ENCODE measurements at regions not wholly inside any gene's neighbourhood (a gene's known extent, or its start where the extent isn't known, plus 50 kb on each side); places are given as distances from the start of the nearest gene placed in this dataset.

DNA sequence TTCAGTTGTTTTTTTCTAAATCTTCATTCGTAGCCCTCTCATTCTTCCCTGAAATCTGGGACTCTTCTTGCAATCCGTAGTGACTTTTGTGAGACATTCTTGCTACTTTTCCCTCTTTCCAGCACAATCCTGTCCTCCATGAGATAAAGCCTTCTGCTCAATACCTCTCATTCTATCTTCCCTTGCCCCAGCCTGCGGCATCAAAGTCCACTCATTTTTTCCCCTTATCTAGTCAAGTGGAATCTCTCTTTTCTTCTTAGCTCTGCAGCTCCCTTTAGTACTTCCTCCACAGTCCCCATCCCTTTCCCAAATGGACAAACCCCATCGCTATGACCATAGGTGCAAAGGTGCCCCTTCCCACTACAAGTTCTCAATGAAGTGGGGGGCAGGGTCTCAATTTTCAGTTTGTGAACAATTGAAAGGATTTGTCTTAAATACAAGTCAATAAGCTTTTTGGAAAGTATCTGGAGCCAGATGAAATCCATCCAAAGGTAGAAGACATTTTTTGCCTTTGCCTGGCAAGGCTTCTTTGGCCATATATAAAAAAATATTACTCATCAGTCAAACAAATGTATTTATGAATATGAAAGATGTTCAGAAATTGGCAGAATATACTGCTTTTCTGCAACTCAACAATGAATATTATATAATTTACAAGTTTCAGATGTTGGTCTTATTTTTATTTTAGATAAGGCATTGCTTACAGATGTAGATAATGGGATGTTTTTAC is 179.4 kb downstream of the SNAPC1 start:
- H3K27ac ChIP-seq, result no peak overlapping the region
- TF ChIP-seq ZFX (IDR thresholded peaks at IDR 0.05; ENCODE audit: borderline replicate concordance), result no peak
- TF ChIP-seq, protein P1, sequence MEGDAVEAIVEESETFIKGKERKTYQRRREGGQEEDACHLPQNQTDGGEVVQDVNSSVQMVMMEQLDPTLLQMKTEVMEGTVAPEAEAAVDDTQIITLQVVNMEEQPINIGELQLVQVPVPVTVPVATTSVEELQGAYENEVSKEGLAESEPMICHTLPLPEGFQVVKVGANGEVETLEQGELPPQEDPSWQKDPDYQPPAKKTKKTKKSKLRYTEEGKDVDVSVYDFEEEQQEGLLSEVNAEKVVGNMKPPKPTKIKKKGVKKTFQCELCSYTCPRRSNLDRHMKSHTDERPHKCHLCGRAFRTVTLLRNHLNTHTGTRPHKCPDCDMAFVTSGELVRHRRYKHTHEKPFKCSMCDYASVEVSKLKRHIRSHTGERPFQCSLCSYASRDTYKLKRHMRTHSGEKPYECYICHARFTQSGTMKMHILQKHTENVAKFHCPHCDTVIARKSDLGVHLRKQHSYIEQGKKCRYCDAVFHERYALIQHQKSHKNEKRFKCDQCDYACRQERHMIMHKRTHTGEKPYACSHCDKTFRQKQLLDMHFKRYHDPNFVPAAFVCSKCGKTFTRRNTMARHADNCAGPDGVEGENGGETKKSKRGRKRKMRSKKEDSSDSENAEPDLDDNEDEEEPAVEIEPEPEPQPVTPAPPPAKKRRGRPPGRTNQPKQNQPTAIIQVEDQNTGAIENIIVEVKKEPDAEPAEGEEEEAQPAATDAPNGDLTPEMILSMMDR (IDR thresholded peaks at IDR 0.05), result no peak

DNA sequence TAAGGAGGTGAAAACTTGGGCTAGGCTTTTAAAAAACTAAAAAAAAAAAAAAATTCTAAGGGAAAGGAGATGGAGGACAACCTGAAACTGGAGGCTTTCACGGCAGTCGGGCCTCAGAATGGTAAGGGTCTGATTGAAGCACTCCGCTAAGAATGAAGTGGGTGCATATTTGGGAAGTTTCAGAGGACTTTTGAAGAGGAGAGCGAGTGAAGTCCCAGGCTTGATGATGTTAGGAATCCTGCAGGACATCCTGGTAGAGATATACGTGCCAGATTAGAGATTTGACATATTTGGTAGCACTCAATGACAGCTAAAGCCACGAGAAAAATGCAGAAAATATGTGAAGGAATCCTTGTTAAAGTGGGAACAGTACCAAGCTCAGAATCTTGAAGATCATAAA is 186.2 kb downstream of the SNAPC1 start:
- TF ChIP-seq, protein P1 (IDR thresholded peaks at IDR 0.05), result no peak
- TF ChIP-seq ZFX (IDR thresholded peaks at IDR 0.05; ENCODE audit: borderline replicate concordance), result no peak
- H3K27ac ChIP-seq, result no peak overlapping the region

DNA sequence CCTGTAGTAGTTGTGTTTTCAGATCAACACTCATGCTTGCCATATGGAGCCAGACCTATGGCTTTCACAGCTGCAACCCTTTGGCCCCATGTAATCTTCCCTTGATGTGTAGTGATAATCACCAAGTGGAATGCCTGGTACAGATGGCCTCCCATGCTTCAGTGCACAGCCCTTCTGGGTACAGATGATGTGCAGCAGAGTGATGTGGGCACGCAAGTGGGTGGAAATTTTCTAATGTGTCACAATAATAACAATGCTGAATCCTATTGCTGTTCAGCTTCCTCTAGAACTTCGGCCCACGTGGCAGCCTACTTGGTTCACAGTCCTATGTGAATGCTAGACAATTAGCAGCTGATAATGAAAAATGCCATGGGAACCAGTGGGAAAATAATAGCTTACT is 188.1 kb downstream of the SNAPC1 start:
- no peak overlapping the region for H3K27ac ChIP-seq
- TF ChIP-seq, protein P1 (IDR thresholded peaks at IDR 0.05), result no peak
- no peak for TF ChIP-seq ZFX (IDR thresholded peaks at IDR 0.05; ENCODE audit: borderline replicate concordance)

DNA sequence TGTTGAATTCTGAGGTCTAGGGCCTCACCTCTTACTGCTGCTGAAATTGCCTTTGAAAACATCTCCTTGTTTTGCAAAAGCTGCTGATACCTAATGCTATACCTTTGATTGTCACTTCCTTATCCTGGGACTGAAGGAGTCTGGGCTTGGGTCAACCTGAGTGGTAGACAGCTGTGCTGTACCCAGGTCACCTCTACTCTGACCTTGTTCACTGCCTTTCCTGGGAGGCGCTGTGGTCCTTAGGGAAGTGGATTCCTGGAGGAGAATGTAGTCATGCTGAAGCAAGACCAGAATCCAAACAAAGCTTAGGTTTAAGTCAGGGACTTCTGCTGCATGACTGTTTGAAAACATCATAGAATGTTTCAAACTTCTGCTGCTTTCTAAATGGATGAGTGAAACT is 191.4 kb downstream of the SNAPC1 start:
- TF ChIP-seq ZFX (IDR thresholded peaks at IDR 0.05; ENCODE audit: borderline replicate concordance), result no peak
- TF ChIP-seq, protein P1 (IDR thresholded peaks at IDR 0.05), result no peak
- H3K27ac ChIP-seq, result no peak overlapping the region

DNA sequence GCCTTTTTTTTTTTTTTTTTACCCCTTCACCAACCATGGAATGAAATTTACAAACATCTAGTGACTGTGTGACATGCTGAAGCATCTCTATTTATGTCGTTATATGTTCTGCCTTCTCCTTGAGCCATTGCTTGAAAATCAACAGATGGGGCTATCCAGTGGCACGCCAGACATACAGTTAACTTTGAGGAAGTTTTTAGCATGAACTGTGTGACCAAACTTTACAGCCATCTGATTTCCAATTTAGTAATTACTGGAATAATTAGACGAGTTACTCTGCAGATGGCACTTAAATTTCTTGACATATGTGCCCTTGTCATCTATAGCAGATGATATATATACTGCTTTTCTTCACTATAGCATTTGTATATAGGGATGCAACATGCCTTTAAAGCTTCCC is 192.1 kb downstream of the SNAPC1 start:
- no peak overlapping the region for H3K27ac ChIP-seq
- TF ChIP-seq, protein P1 (IDR thresholded peaks at IDR 0.05), result no peak
- no peak for TF ChIP-seq ZFX (IDR thresholded peaks at IDR 0.05; ENCODE audit: borderline replicate concordance)

DNA sequence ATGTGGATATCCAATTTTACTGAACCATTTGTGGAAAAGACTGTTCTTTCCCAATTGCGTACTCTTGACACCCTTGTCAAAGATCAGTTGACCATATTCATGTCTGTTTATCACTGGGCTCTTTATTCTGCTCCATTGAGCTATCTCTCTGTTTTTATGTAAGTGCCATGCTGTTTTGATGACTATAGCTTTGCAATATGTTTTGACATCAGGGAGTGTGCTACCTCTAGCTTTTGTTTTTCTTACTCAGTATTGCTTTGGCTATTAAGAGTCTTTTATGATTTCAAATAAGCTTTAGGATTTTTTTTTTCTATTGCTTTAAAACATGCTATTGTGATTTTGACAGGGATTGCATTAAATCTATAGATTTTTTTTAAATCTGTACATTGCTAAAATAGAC is 194.3 kb downstream of the SNAPC1 start:
- TF ChIP-seq, protein P1 (IDR thresholded peaks at IDR 0.05), result no peak
- TF ChIP-seq ZFX (IDR thresholded peaks at IDR 0.05; ENCODE audit: borderline replicate concordance), result no peak

DNA sequence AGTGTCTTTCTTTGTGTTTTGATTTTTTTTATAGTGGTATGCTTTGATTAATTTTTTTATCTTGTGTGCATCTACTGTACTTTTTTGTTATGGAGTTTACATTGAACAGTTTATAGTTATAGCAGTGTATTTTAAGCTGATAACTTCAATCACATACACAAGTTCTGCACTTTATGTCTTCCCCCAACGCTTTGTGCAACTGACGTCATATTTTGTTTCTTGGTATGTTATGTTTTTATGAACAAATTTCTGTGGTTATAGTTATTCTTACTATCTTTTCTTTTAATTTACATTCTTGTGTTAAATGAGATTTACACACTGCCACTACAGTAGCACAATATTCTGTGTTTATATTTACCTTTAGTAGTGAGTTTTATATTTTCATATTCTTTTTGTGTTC is 197.1 kb downstream of the SNAPC1 start:
- TF ChIP-seq, protein P1 (IDR thresholded peaks at IDR 0.05), result no peak
- no peak for TF ChIP-seq ZFX (IDR thresholded peaks at IDR 0.05; ENCODE audit: borderline replicate concordance)
- no peak overlapping the region for H3K27ac ChIP-seq

More for the DNA sequence above, 194.3 kb downstream of the SNAPC1 start:
- no peak overlapping the region for H3K27ac ChIP-seq

Data from 22Rv1 (cell line).